NCI-H187 (cell line): ENCODE measurements at regions not wholly inside any gene's neighbourhood (a gene's known extent, or its start where the extent isn't known, plus 50 kb on each side); places are given as distances from the start of the nearest gene placed in this dataset.

ENCODE experiments used
- DNase-seq, 2 experiments: peaks; one replicate each; lab custom pipeline; 2025; lab: John Stamatoyannopoulos, UW

- peak; percentile 60 to 66 for DNase-seq
These were observed 51.9 kb upstream of the TSPAN11 start for GRCh38 chr12:30874455-30875321.

GRCh38 chr12:30870491-30871265 lies 55.9 kb upstream of the TSPAN11 start:
- DNase-seq, result no peak

GRCh38 chr12:30867415-30867814 lies 59.1 kb upstream of the TSPAN11 start:
- DNase-seq, result no peak

- DNase-seq, result no peak
These were observed 60.3 kb upstream of the TSPAN11 start for GRCh38 chr12:30866256-30866655.

- DNase-seq, result no peak
These were observed 62.7 kb upstream of the TSPAN11 start for GRCh38 chr12:30863839-30864238.

- DNase-seq, result no peak
These were observed 64.1 kb upstream of the TSPAN11 start for GRCh38 chr12:30862486-30862885.

- DNase-seq, result no peak
These were observed 67.3 kb upstream of the TSPAN11 start for GRCh38 chr12:30859226-30859625.

GRCh38 chr12:30858471-30858870 lies 68.1 kb upstream of the TSPAN11 start:
- no peak for DNase-seq

GRCh38 chr12:30853561-30854133 lies 72.9 kb upstream of the TSPAN11 start:
- no peak for DNase-seq

GRCh38 chr12:30850684-30851083 lies 75.9 kb upstream of the TSPAN11 start:
- no peak for DNase-seq

GRCh38 chr12:30847259-30847658 lies 79.3 kb upstream of the TSPAN11 start:
- DNase-seq, result peak in 1 of 2 experiments; percentile 52

GRCh38 chr12:30846776-30847175 lies 79.8 kb upstream of the TSPAN11 start:
- no peak for DNase-seq

GRCh38 chr12:30845676-30846075 lies 80.9 kb upstream of the TSPAN11 start:
- DNase-seq, result no peak

GRCh38 chr12:30843211-30843610 lies 83.3 kb upstream of the TSPAN11 start:
- no peak for DNase-seq

- DNase-seq, result no peak
These were observed 85.8 kb upstream of the TSPAN11 start for GRCh38 chr12:30840715-30841114.

GRCh38 chr12:30839643-30840220 lies 85.0 kb upstream of the CAPRIN2 start:
- no peak for DNase-seq

GRCh38 chr12:30837595-30837994 lies 82.8 kb upstream of the CAPRIN2 start:
- no peak for DNase-seq

- DNase-seq, result no peak
These were observed 82.1 kb upstream of the CAPRIN2 start for GRCh38 chr12:30836656-30837445.

GRCh38 chr12:30835216-30835615 lies 80.5 kb upstream of the CAPRIN2 start:
- DNase-seq, result no peak

GRCh38 chr12:30830751-30831150 lies 76.0 kb upstream of the CAPRIN2 start:
- DNase-seq, result no peak

GRCh38 chr12:30829876-30830275 lies 75.1 kb upstream of the CAPRIN2 start:
- DNase-seq, result no peak

- DNase-seq, result no peak
These were observed 73.9 kb upstream of the CAPRIN2 start for GRCh38 chr12:30828686-30829085.
